ENCODE measurements at regions not wholly inside any gene's neighbourhood (a gene's known extent, or its start where the extent isn't known, plus 50 kb on each side); places are given as distances from the start of the nearest gene placed in this dataset.

- Histone ChIP-seq H3K9ac (ENCODE audit: low read depth in 1 of 3, low read length in 3 of 3) (no peak overlapping the region), H3K27me3 (ENCODE audit: control insufficient read depth in 3 of 3, insufficient read depth in 3 of 3, low read length in 3 of 3) (no peaks in the 10 kb centered on the region), H3K4me3 (ENCODE audit: low read length in 3 of 3) (no peak overlapping the region), H3K27ac (ENCODE audit: low read depth, low read length) (no peak overlapping the region), H3K9me3 (ENCODE audit: control insufficient read depth in 3 of 3, low read length in 3 of 3) (no peaks in the 10 kb centered on the region), H3K36me3 (ENCODE audit: control insufficient read depth in 3 of 3, insufficient read depth in 3 of 3, low read length in 3 of 3) (no peaks in the 10 kb centered on the region), H3K4me1 (ENCODE audit: control insufficient read depth in 3 of 3, insufficient read depth in 3 of 3, low read length in 3 of 3) (no peaks in the 10 kb centered on the region)
Observed at GRCh38 chr16:59748531-59748930, 1014.4 kb upstream of the GOT2 start.

- Histone ChIP-seq H3K4me1 (ENCODE audit: control insufficient read depth in 3 of 3, insufficient read depth in 3 of 3, low read length in 3 of 3) (no peaks in the 10 kb centered on the region), H3K9ac (ENCODE audit: low read depth in 1 of 3, low read length in 3 of 3) (no peak overlapping the region), H3K36me3 (ENCODE audit: control insufficient read depth in 3 of 3, insufficient read depth in 3 of 3, low read length in 3 of 3) (no peaks in the 10 kb centered on the region), H3K27ac (ENCODE audit: low read depth, low read length) (no peak overlapping the region), H3K4me3 (ENCODE audit: low read length in 3 of 3) (no peak overlapping the region), H3K9me3 (ENCODE audit: control insufficient read depth in 3 of 3, low read length in 3 of 3) (no peaks in the 10 kb centered on the region), H3K27me3 (ENCODE audit: control insufficient read depth in 3 of 3, insufficient read depth in 3 of 3, low read length in 3 of 3) (no peaks in the 10 kb centered on the region)
Observed at GRCh38 chr16:59743504-59743903, 1009.4 kb upstream of the GOT2 start.

GRCh38 chr16:59740858-59741257 is 1006.7 kb upstream of the GOT2 start:
- Histone ChIP-seq H3K27ac (ENCODE audit: low read depth, low read length) (no peak overlapping the region), H3K4me3 (ENCODE audit: low read length in 3 of 3) (no peak overlapping the region), H3K4me1 (ENCODE audit: control insufficient read depth in 3 of 3, insufficient read depth in 3 of 3, low read length in 3 of 3) (no peaks in the 10 kb centered on the region), H3K9me3 (ENCODE audit: control insufficient read depth in 3 of 3, low read length in 3 of 3) (no peaks in the 10 kb centered on the region), H3K27me3 (ENCODE audit: control insufficient read depth in 3 of 3, insufficient read depth in 3 of 3, low read length in 3 of 3) (no peaks in the 10 kb centered on the region), H3K9ac (ENCODE audit: low read depth in 1 of 3, low read length in 3 of 3) (no peak overlapping the region), H3K36me3 (ENCODE audit: control insufficient read depth in 3 of 3, insufficient read depth in 3 of 3, low read length in 3 of 3) (no peaks in the 10 kb centered on the region)

- Histone ChIP-seq H3K27me3 (ENCODE audit: control insufficient read depth in 3 of 3, insufficient read depth in 3 of 3, low read length in 3 of 3) (no peaks in the 10 kb centered on the region), H3K4me3 (ENCODE audit: low read length in 3 of 3) (no peak overlapping the region), H3K36me3 (ENCODE audit: control insufficient read depth in 3 of 3, insufficient read depth in 3 of 3, low read length in 3 of 3) (no peaks in the 10 kb centered on the region), H3K9me3 (ENCODE audit: control insufficient read depth in 3 of 3, low read length in 3 of 3) (no peaks in the 10 kb centered on the region), H3K4me1 (ENCODE audit: control insufficient read depth in 3 of 3, insufficient read depth in 3 of 3, low read length in 3 of 3) (no peaks in the 10 kb centered on the region), H3K9ac (ENCODE audit: low read depth in 1 of 3, low read length in 3 of 3) (no peak overlapping the region), H3K27ac (ENCODE audit: low read depth, low read length) (no peak overlapping the region)
Observed at GRCh38 chr16:59737274-59737673, 1003.2 kb upstream of the GOT2 start.

- H3K27ac ChIP-seq (ENCODE audit: low read depth, low read length): no peak overlapping the region
- no peaks in the 10 kb centered on the region for H3K36me3 ChIP-seq (ENCODE audit: control insufficient read depth in 3 of 3, insufficient read depth in 3 of 3, low read length in 3 of 3)
- H3K4me3 ChIP-seq (ENCODE audit: low read length in 3 of 3): no peak overlapping the region
- H3K27me3 ChIP-seq (ENCODE audit: control insufficient read depth in 3 of 3, insufficient read depth in 3 of 3, low read length in 3 of 3): no peaks in the 10 kb centered on the region
- no peak overlapping the region for H3K9ac ChIP-seq (ENCODE audit: low read depth in 1 of 3, low read length in 3 of 3)
- H3K9me3 ChIP-seq (ENCODE audit: control insufficient read depth in 3 of 3, low read length in 3 of 3): no peaks in the 10 kb centered on the region
- no peaks in the 10 kb centered on the region for H3K4me1 ChIP-seq (ENCODE audit: control insufficient read depth in 3 of 3, insufficient read depth in 3 of 3, low read length in 3 of 3)
Observed at GRCh38 chr16:59733321-59733720, 999.2 kb upstream of the GOT2 start.

GRCh38 chr16:59729613-59730012 is 995.5 kb upstream of the GOT2 start:
- Histone ChIP-seq H3K4me3 (ENCODE audit: low read length in 3 of 3) (no peak overlapping the region), H3K4me1 (ENCODE audit: control insufficient read depth in 3 of 3, insufficient read depth in 3 of 3, low read length in 3 of 3) (no peaks in the 10 kb centered on the region), H3K9me3 (ENCODE audit: control insufficient read depth in 3 of 3, low read length in 3 of 3) (no peaks in the 10 kb centered on the region), H3K27ac (ENCODE audit: low read depth, low read length) (no peak overlapping the region), H3K9ac (ENCODE audit: low read depth in 1 of 3, low read length in 3 of 3) (no peak overlapping the region), H3K36me3 (ENCODE audit: control insufficient read depth in 3 of 3, insufficient read depth in 3 of 3, low read length in 3 of 3) (no peaks in the 10 kb centered on the region), H3K27me3 (ENCODE audit: control insufficient read depth in 3 of 3, insufficient read depth in 3 of 3, low read length in 3 of 3) (no peaks in the 10 kb centered on the region)

GRCh38 chr16:59719121-59719520 is 985.0 kb upstream of the GOT2 start:
- H3K4me3 ChIP-seq (ENCODE audit: low read length in 3 of 3): no peak overlapping the region
- H3K27ac ChIP-seq (ENCODE audit: low read depth, low read length): no peak overlapping the region
- H3K9ac ChIP-seq (ENCODE audit: low read depth in 1 of 3, low read length in 3 of 3): no peak overlapping the region
- no peaks in the 10 kb centered on the region for H3K27me3 ChIP-seq (ENCODE audit: control insufficient read depth in 3 of 3, insufficient read depth in 3 of 3, low read length in 3 of 3)
- no peaks in the 10 kb centered on the region for H3K4me1 ChIP-seq (ENCODE audit: control insufficient read depth in 3 of 3, insufficient read depth in 3 of 3, low read length in 3 of 3)
- H3K36me3 ChIP-seq (ENCODE audit: control insufficient read depth in 3 of 3, insufficient read depth in 3 of 3, low read length in 3 of 3): no peaks in the 10 kb centered on the region
- no peaks in the 10 kb centered on the region for H3K9me3 ChIP-seq (ENCODE audit: control insufficient read depth in 3 of 3, low read length in 3 of 3)

- no peaks in the 10 kb centered on the region for H3K36me3 ChIP-seq (ENCODE audit: control insufficient read depth in 3 of 3, insufficient read depth in 3 of 3, low read length in 3 of 3)
- no peak overlapping the region for H3K4me3 ChIP-seq (ENCODE audit: low read length in 3 of 3)
- no peaks in the 10 kb centered on the region for H3K9me3 ChIP-seq (ENCODE audit: control insufficient read depth in 3 of 3, low read length in 3 of 3)
- no peak overlapping the region for H3K27ac ChIP-seq (ENCODE audit: low read depth, low read length)
- H3K9ac ChIP-seq (ENCODE audit: low read depth in 1 of 3, low read length in 3 of 3): no peak overlapping the region
- H3K27me3 ChIP-seq (ENCODE audit: control insufficient read depth in 3 of 3, insufficient read depth in 3 of 3, low read length in 3 of 3): no peaks in the 10 kb centered on the region
- H3K4me1 ChIP-seq (ENCODE audit: control insufficient read depth in 3 of 3, insufficient read depth in 3 of 3, low read length in 3 of 3): no peaks in the 10 kb centered on the region
Observed at GRCh38 chr16:59707436-59708226, 973.5 kb upstream of the GOT2 start.

GRCh38 chr16:59701963-59702930 is 968.1 kb upstream of the GOT2 start:
- Histone ChIP-seq H3K36me3 (ENCODE audit: control insufficient read depth in 3 of 3, insufficient read depth in 3 of 3, low read length in 3 of 3) (no peaks in the 10 kb centered on the region), H3K9ac (ENCODE audit: low read depth in 1 of 3, low read length in 3 of 3) (no peak overlapping the region), H3K27ac (ENCODE audit: low read depth, low read length) (no peak overlapping the region)

GRCh38 chr16:59699786-59700185 is 965.7 kb upstream of the GOT2 start:
- Histone ChIP-seq H3K9ac (ENCODE audit: low read depth in 1 of 3, low read length in 3 of 3) (no peak overlapping the region), H3K4me1 (ENCODE audit: control insufficient read depth in 3 of 3, insufficient read depth in 3 of 3, low read length in 3 of 3) (no peaks in the 10 kb centered on the region), H3K36me3 (ENCODE audit: control insufficient read depth in 3 of 3, insufficient read depth in 3 of 3, low read length in 3 of 3) (no peaks in the 10 kb centered on the region), H3K9me3 (ENCODE audit: control insufficient read depth in 3 of 3, low read length in 3 of 3) (no peaks in the 10 kb centered on the region), H3K27me3 (ENCODE audit: control insufficient read depth in 3 of 3, insufficient read depth in 3 of 3, low read length in 3 of 3) (no peaks in the 10 kb centered on the region), H3K4me3 (ENCODE audit: low read length in 3 of 3) (no peak overlapping the region), H3K27ac (ENCODE audit: low read depth, low read length) (no peak overlapping the region)

More at GRCh38 chr16:59701963-59702930, 968.1 kb upstream of the GOT2 start:
- no peak overlapping the region for H3K4me3 ChIP-seq (ENCODE audit: low read length in 3 of 3)
- no peaks in the 10 kb centered on the region for H3K4me1 ChIP-seq (ENCODE audit: control insufficient read depth in 3 of 3, insufficient read depth in 3 of 3, low read length in 3 of 3)
- H3K9me3 ChIP-seq (ENCODE audit: control insufficient read depth in 3 of 3, low read length in 3 of 3): no peaks in the 10 kb centered on the region
- H3K27me3 ChIP-seq (ENCODE audit: control insufficient read depth in 3 of 3, insufficient read depth in 3 of 3, low read length in 3 of 3): no peaks in the 10 kb centered on the region
